ENCODE measurements at regions not wholly inside any gene's neighbourhood (a gene's known extent, or its start where the extent isn't known, plus 50 kb on each side); places are given as distances from the start of the nearest gene placed in this dataset.

GRCh38 chr18:56221195-56222065, 417.0 kb downstream of the TXNL1 start:
- no peak overlapping the region for H3K4me3 ChIP-seq (ENCODE audit: low read length)
- TF ChIP-seq CTCF (conservative IDR thresholded peaks at IDR 0.05; ENCODE audit: low read length), result no peak
- no peak for DNase-seq (ENCODE audit: low read depth)

- peak; percentile 15 for DNase-seq (ENCODE audit: low read depth)
- no peak overlapping the region for H3K4me3 ChIP-seq (ENCODE audit: low read length)
- TF ChIP-seq CTCF (conservative IDR thresholded peaks at IDR 0.05; ENCODE audit: low read length), result no peak
Measured at GRCh38 chr18:56217406-56217805, 421.0 kb downstream of the TXNL1 start.

- TF ChIP-seq CTCF (conservative IDR thresholded peaks at IDR 0.05; ENCODE audit: low read length), result no peak
- no peak for DNase-seq (ENCODE audit: low read depth)
- no peak overlapping the region for H3K4me3 ChIP-seq (ENCODE audit: low read length)
Measured at GRCh38 chr18:56214706-56215105, 423.7 kb downstream of the TXNL1 start.

- no peak for TF ChIP-seq CTCF (conservative IDR thresholded peaks at IDR 0.05; ENCODE audit: low read length)
- no peak overlapping the region for H3K4me3 ChIP-seq (ENCODE audit: low read length)
- DNase-seq (ENCODE audit: low read depth), result no peak
Measured at GRCh38 chr18:56210520-56210919, 427.9 kb downstream of the TXNL1 start.

- no peak for DNase-seq (ENCODE audit: low read depth)
- no peak overlapping the region for H3K4me3 ChIP-seq (ENCODE audit: low read length)
- no peak for TF ChIP-seq CTCF (conservative IDR thresholded peaks at IDR 0.05; ENCODE audit: low read length)
Measured at GRCh38 chr18:56207989-56208388, 430.4 kb downstream of the TXNL1 start.

GRCh38 chr18:56204052-56204451, 434.3 kb downstream of the TXNL1 start:
- no peak for TF ChIP-seq CTCF (conservative IDR thresholded peaks at IDR 0.05; ENCODE audit: low read length)
- H3K4me3 ChIP-seq (ENCODE audit: low read length), result no peak overlapping the region
- no peak for DNase-seq (ENCODE audit: low read depth)

- no peak overlapping the region for H3K4me3 ChIP-seq (ENCODE audit: low read length)
- TF ChIP-seq CTCF (conservative IDR thresholded peaks at IDR 0.05; ENCODE audit: low read length), result no peak
- no peak for DNase-seq (ENCODE audit: low read depth)
Measured at GRCh38 chr18:56202678-56203077, 435.7 kb downstream of the TXNL1 start.
